ENCODE measurements at regions not wholly inside any gene's neighbourhood (a gene's known extent, or its start where the extent isn't known, plus 50 kb on each side); places are given as distances from the start of the nearest gene placed in this dataset.

GRCh38 chr13:107912745-107913144, 302.6 kb downstream of the LIG4 start:
- H3K36me3 ChIP-seq = no peaks in the 10 kb centered on the region
- intact Hi-C loops (cut with DNase I; ENCODE audit: low total_unique reads) = no loop called here
- H3K27me3 ChIP-seq = no peaks in the 10 kb centered on the region
- no peaks in the 10 kb centered on the region for H3K4me1 ChIP-seq
- TF ChIP-seq, protein P1, sequence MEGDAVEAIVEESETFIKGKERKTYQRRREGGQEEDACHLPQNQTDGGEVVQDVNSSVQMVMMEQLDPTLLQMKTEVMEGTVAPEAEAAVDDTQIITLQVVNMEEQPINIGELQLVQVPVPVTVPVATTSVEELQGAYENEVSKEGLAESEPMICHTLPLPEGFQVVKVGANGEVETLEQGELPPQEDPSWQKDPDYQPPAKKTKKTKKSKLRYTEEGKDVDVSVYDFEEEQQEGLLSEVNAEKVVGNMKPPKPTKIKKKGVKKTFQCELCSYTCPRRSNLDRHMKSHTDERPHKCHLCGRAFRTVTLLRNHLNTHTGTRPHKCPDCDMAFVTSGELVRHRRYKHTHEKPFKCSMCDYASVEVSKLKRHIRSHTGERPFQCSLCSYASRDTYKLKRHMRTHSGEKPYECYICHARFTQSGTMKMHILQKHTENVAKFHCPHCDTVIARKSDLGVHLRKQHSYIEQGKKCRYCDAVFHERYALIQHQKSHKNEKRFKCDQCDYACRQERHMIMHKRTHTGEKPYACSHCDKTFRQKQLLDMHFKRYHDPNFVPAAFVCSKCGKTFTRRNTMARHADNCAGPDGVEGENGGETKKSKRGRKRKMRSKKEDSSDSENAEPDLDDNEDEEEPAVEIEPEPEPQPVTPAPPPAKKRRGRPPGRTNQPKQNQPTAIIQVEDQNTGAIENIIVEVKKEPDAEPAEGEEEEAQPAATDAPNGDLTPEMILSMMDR (IDR thresholded peaks at IDR 0.05) = no peak
- TF ChIP-seq POLR2A (IDR thresholded peaks at IDR 0.05) (no peak), POLR2AphosphoS5 (IDR thresholded peaks at IDR 0.05) (no peak)
- no peaks in the 10 kb centered on the region for H3K9me3 ChIP-seq
- no peak for DNase-seq (ENCODE audit: low spot score in 2 of 2)
- no peak overlapping the region for H3K4me3 ChIP-seq
- H3K27ac ChIP-seq = no peak overlapping the region

DNA sequence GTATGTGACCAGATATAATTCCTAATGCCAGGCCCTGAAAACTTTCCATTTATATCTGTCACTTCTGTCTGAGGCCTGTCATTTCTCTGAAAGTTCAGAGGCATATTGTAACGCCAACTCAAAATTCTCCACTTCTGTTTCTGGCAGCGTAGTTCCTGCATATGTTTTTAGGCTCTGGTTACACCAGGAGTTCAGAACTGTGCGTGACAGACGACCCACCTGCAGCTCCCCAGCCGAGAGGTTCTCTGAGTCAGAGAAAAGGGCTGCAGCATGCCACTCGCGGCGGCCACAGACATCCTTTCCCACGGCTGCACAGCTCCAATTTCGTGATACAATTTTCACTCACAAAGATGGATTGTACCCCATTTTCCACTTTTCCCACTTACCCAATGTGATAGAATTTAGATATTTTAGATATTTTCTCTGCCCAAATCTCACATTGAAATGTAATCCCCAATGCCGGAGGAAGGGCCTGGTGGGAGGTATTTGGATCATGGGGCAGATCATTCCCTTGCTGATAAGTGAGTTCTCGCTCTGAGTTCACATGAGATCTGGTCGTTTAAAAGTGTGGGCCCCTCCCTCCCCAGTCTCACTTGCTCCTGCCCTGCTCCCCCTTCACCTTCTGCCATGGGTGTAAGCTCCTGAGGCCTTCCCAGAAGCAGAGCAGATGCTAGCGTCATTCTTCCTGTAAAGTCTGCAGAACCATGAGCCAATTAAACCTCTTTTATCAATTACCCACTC, 308.1 kb downstream of the LIG4 start:
- H3K4me1 ChIP-seq = no peaks in the 10 kb centered on the region
- TF ChIP-seq POLR2A (IDR thresholded peaks at IDR 0.05) (no peak), POLR2AphosphoS5 (IDR thresholded peaks at IDR 0.05) (no peak)
- TF ChIP-seq, protein P1 (IDR thresholded peaks at IDR 0.05) = no peak
- H3K27ac ChIP-seq = no peak overlapping the region
- H3K27me3 ChIP-seq = no peaks in the 10 kb centered on the region
- H3K36me3 ChIP-seq = no peaks in the 10 kb centered on the region
- H3K4me3 ChIP-seq = no peak overlapping the region
- H3K9me3 ChIP-seq = no peaks in the 10 kb centered on the region
- intact Hi-C loops (cut with DNase I; ENCODE audit: low total_unique reads) = loop anchor here (5.0 kb wide), 1 partner anchor 1075 kb away; no protein-coding TSS in a partner anchor
- no peak for DNase-seq (ENCODE audit: low spot score in 2 of 2)

GRCh38 chr13:107906131-107906530, 309.2 kb downstream of the LIG4 start:
- H3K36me3 ChIP-seq = no peaks in the 10 kb centered on the region
- intact Hi-C loops (cut with DNase I; ENCODE audit: low total_unique reads) = loop anchor here (5.0 kb wide), 1 partner anchor 1074 kb away; no protein-coding TSS in a partner anchor
- no peaks in the 10 kb centered on the region for H3K9me3 ChIP-seq
- H3K4me1 ChIP-seq = no peaks in the 10 kb centered on the region
- DNase-seq (ENCODE audit: low spot score in 2 of 2) = no peak
- H3K4me3 ChIP-seq = no peak overlapping the region
- no peaks in the 10 kb centered on the region for H3K27me3 ChIP-seq
- no peak overlapping the region for H3K27ac ChIP-seq
- TF ChIP-seq, protein P1 (IDR thresholded peaks at IDR 0.05) = no peak

DNA sequence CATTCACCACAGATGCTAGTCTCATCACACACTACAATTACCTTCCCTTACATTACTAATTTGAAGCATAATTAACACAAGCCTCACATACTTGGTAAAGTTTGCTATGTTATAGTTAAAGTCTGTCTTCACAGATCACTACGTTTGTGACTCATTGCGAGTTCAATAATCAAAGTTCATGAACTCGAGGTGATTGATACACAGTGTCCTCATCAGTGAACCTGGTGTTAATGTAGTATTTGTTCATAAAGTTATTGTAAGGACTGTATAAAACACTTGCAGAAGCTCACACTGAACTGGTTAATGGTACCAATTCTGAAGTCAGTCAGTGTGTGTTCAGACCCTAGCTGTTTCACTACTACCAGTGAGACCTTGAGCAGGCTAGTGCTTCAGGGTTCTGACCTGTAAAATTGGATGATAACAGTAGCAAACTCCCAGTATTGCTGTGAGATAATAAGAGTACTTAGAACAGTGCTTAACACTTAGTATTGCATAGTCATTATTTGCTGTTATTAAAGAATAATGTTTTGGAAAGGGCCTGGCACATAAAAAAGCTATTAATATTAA, 313.3 kb downstream of the LIG4 start:
- Histone ChIP-seq H3K4me1 (no peaks in the 10 kb centered on the region), H3K9me3 (no peaks in the 10 kb centered on the region), H3K27ac (no peak overlapping the region), H3K36me3 (no peaks in the 10 kb centered on the region), H3K4me3 (no peak overlapping the region), H3K27me3 (no peaks in the 10 kb centered on the region)
- no peak for DNase-seq (ENCODE audit: low spot score in 2 of 2)
- intact Hi-C loops (cut with DNase I; ENCODE audit: low total_unique reads) = no loop called here
- TF ChIP-seq POLR2A (IDR thresholded peaks at IDR 0.05) (no peak), POLR2AphosphoS5 (IDR thresholded peaks at IDR 0.05) (no peak)

DNA sequence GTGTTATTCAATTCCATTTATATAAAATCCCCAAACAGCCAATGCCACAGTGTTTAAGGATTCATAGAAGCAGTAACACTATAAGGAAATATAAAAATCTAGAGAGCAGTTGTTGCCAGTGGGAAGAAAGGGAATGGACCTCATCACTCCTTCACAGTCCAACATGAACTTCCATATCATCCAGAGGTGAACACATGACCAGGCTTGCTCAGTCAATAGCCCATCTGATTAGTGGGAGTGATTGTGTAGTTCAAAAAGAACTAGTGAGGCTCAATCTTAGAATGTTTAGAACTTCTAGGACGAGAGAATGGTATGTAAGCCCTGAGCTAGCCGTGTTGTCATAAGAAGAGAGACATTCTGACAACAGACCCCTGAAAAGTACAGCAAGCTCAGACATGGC, 314.1 kb downstream of the LIG4 start:
- Histone ChIP-seq H3K36me3 (no peaks in the 10 kb centered on the region), H3K4me1 (no peaks in the 10 kb centered on the region), H3K27me3 (no peaks in the 10 kb centered on the region), H3K27ac (no peak overlapping the region), H3K9me3 (no peaks in the 10 kb centered on the region), H3K4me3 (no peak overlapping the region)
- TF ChIP-seq POLR2A (IDR thresholded peaks at IDR 0.05) (no peak), POLR2AphosphoS5 (IDR thresholded peaks at IDR 0.05) (no peak)
- TF ChIP-seq, protein P1 (IDR thresholded peaks at IDR 0.05) = no peak
- no peak for DNase-seq (ENCODE audit: low spot score in 2 of 2)
- intact Hi-C loops (cut with DNase I; ENCODE audit: low total_unique reads) = no loop called here

All from breast epithelium (tissue), 4 donors.